H1 (cell line): ENCODE measurements at regions not wholly inside any gene's neighbourhood (a gene's known extent, or its start where the extent isn't known, plus 50 kb on each side); places are given as distances from the start of the nearest gene placed in this dataset.
A peak's percentile ranks its signal among the peaks of the same experiment; 100 is the strongest.

Experiments
- CTCF ChIA-PET: fragments of 300-600 bp; sonication (Branson Sonifier 250); formaldehyde crosslinking; loops from one replicate; lab custom pipeline; 2021; ENCODE audit not compliant: partially characterized antibody; lab: Charles Lee
- POLR2A ChIA-PET: fragments of 300-600 bp; sonication (Branson Sonifier 250); formaldehyde crosslinking; loops from one replicate; lab custom pipeline; 2021; ENCODE audit warnings: inconsistent platforms; ENCODE audit not compliant: partially characterized antibody; lab: Charles Lee
- DNase-seq, 2 experiments: peaks; one replicate each; pipeline versions ENCODE4 v3.0.0 to v3.0.0-alpha.2; 2010 to 2022; ENCODE audit warnings: low spot score in 2 of 2, low read depth in 1 of 2, mixed read lengths in 1 of 2
- FAIRE-seq: peaks from 2 replicates; lab custom pipeline; 2011; peaks lifted over from hg19 to GRCh38; lab: Jason Lieb, UNC
- H2AFZ ChIP-seq: 2 replicates; pipeline ENCODE4 v1.8.1; 2012; ENCODE audit warnings: low read length, inconsistent platforms
- H2AK5ac ChIP-seq: 2 replicates; pipeline ENCODE4 v1.6.1; 2013; ENCODE audit warnings: low read depth, low read length
- H2BK120ac ChIP-seq: replicated peaks from 2 replicates; pipeline ENCODE3; 2013; ENCODE audit warnings: low read depth, low read length, inconsistent platforms
- H2BK12ac ChIP-seq: 2 replicates; pipeline ENCODE4 v1.6.1; 2013; ENCODE audit warnings: low read depth, low read length
- H2BK15ac ChIP-seq: 2 replicates; pipeline ENCODE4 v1.6.1; 2013; ENCODE audit warnings: low read length
- H2BK20ac ChIP-seq: 2 replicates; pipeline ENCODE4 v1.6.1; 2013; ENCODE audit warnings: low read length
- H2BK5ac ChIP-seq: 2 replicates; pipeline ENCODE4 v1.6.1; 2013; ENCODE audit warnings: low read depth, low read length
- H3K14ac ChIP-seq: 2 replicates; pipeline ENCODE4 v1.6.1; 2013; ENCODE audit warnings: inconsistent platforms; ENCODE audit not compliant: insufficient read length
- H3K18ac ChIP-seq: 2 replicates; pipeline ENCODE4 v1.6.1; 2013; ENCODE audit warnings: low read length; ENCODE audit errors: extremely low read depth
- H3K23ac ChIP-seq: 2 replicates; pipeline ENCODE4 v1.6.1; 2013; ENCODE audit warnings: inconsistent platforms; ENCODE audit not compliant: insufficient read length
- H3K23me2 ChIP-seq: 2 replicates; pipeline ENCODE4 v1.6.1; 2013; ENCODE audit warnings: low read depth, low read length
- H3K27ac ChIP-seq: 2 replicates; pipeline ENCODE4 v1.6.1; 2011; ENCODE audit warnings: low read depth, low read length, inconsistent platforms
- H3K27me3 ChIP-seq, 4 experiments: replicated peaks in 1 of 4; 1 replicate in 1 of 4; 2 replicates in 3 of 4; pipeline versions ENCODE4 v1.6.1 to v1.8.1; 2011 to 2013; ENCODE audit warnings: low read length in 3 of 4, mild to moderate bottlenecking in 3 of 4, inconsistent platforms in 2 of 4, mixed read lengths in 2 of 4, moderate library complexity in 1 of 4; ENCODE audit not compliant: control insufficient read depth in 3 of 4, insufficient read depth in 3 of 4; ENCODE audit errors: extremely low read depth in 1 of 4
- H3K36me3 ChIP-seq, 4 experiments: 2 replicates each; pipeline versions ENCODE4 v1.6.1 to v1.8.1; 2011 to 2013; ENCODE audit warnings: mild to moderate bottlenecking in 4 of 4, low read length in 3 of 4, moderate library complexity in 2 of 4, control low read depth in 1 of 4, inconsistent platforms in 1 of 4; ENCODE audit not compliant: insufficient read depth in 4 of 4, control insufficient read depth in 2 of 4
- H3K4ac ChIP-seq: replicated peaks from 2 replicates; pipeline ENCODE3; 2013; ENCODE audit warnings: low read length, low read depth, mixed read lengths, inconsistent platforms; ENCODE audit not compliant: insufficient read length
- H3K4me1 ChIP-seq, 4 experiments: replicated peaks in 1 of 4; 1 replicate in 1 of 4; 2 replicates in 3 of 4; pipeline versions ENCODE4 v1.6.1 to v1.8.1; 2011 to 2013; ENCODE audit warnings: low read length in 3 of 4, inconsistent platforms in 2 of 4, mixed read lengths in 1 of 4; ENCODE audit not compliant: insufficient read depth in 4 of 4, control insufficient read depth in 3 of 4
- H3K4me2 ChIP-seq, 2 experiments: 2 replicates each; pipeline versions ENCODE4 v1.6.1 to v1.8.1; 2011 to 2013; ENCODE audit warnings: low read depth in 2 of 2, low read length in 2 of 2, control low read depth in 1 of 2, inconsistent platforms in 1 of 2, mild to moderate bottlenecking in 1 of 2; ENCODE audit not compliant: insufficient read depth in 1 of 2
- H3K4me3 ChIP-seq, 4 experiments: fragments of 200-600, 300-600 bp in 1 of 4; sonication (generic), shearing (Covaris generic), sonication (Bioruptor Twin) in 1 of 4; 2 replicates each; pipeline versions ENCODE4 v1.5.1 to v1.8.1; 2011 to 2016; ENCODE audit warnings: low read length in 4 of 4, low read depth in 3 of 4, control low read depth in 2 of 4, inconsistent platforms in 2 of 4, mild to moderate bottlenecking in 2 of 4, mixed read lengths in 1 of 4, moderate library complexity in 1 of 4; ENCODE audit not compliant: insufficient read depth in 2 of 4; ENCODE audit errors: extremely low read depth in 1 of 4
- H3K56ac ChIP-seq: replicated peaks from 2 replicates; pipeline ENCODE3; 2013; ENCODE audit warnings: low read depth, mild to moderate bottlenecking, mixed read lengths, low read length, inconsistent platforms; ENCODE audit not compliant: insufficient read length
- H3K79me1 ChIP-seq: 2 replicates; pipeline ENCODE4 v1.6.1; 2013; ENCODE audit warnings: low read depth, low read length, control low read depth
- H3K79me2 ChIP-seq, 2 experiments: 2 replicates each; pipeline versions ENCODE4 v1.6.1 to v1.8.1; 2012 to 2013; ENCODE audit warnings: low read length in 2 of 2, mild to moderate bottlenecking in 2 of 2, inconsistent platforms in 1 of 2; ENCODE audit not compliant: insufficient read depth in 2 of 2, control insufficient read depth in 1 of 2
- H3K9ac ChIP-seq, 4 experiments: replicated peaks in 1 of 4; 1 replicate in 1 of 4; 2 replicates in 3 of 4; pipeline versions ENCODE4 v1.6.1 to v1.8.1; 2011 to 2013; ENCODE audit warnings: low read depth in 3 of 4, low read length in 3 of 4, control low read depth in 2 of 4, mild to moderate bottlenecking in 2 of 4, moderate library complexity in 2 of 4, inconsistent platforms in 1 of 4; ENCODE audit errors: extremely low read depth in 1 of 4
- H3K9me3 ChIP-seq, 2 experiments: 2 replicates each; pipeline versions ENCODE4 v1.6.1 to v1.8.1; 2012 to 2013; ENCODE audit warnings: mild to moderate bottlenecking in 2 of 2, moderate library complexity in 2 of 2, control low read depth in 1 of 2, inconsistent platforms in 1 of 2, low read depth in 1 of 2, low read length in 1 of 2, mixed read lengths in 1 of 2; ENCODE audit not compliant: insufficient read depth in 2 of 2
- H4K20me1 ChIP-seq, 2 experiments: replicated peaks in 1 of 2; 2 replicates each; pipeline versions ENCODE3 to v1.8.1; 2011 to 2013; ENCODE audit warnings: inconsistent platforms in 2 of 2, low read length in 2 of 2, mild to moderate bottlenecking in 1 of 2; ENCODE audit not compliant: insufficient read depth in 2 of 2, control insufficient read depth in 1 of 2
- H4K5ac ChIP-seq: 2 replicates; pipeline ENCODE4 v1.6.1; 2013; ENCODE audit warnings: low read length, low read depth, mixed read lengths, inconsistent platforms; ENCODE audit not compliant: insufficient read length
- H4K8ac ChIP-seq: 2 replicates; pipeline ENCODE4 v1.8.0; 2013; ENCODE audit warnings: mild to moderate bottlenecking, moderate library complexity, low read length, inconsistent platforms; ENCODE audit not compliant: insufficient read depth; ENCODE audit errors: extremely low read depth
- H4K91ac ChIP-seq: replicated peaks from 2 replicates; pipeline ENCODE3; 2013; ENCODE audit warnings: low read length, mixed read lengths, inconsistent platforms; ENCODE audit not compliant: insufficient read length
- KDM5A ChIP-seq: fragments of 200-600 bp; IDR thresholded peaks from 2 replicates; pipeline ENCODE4 v1.7.1; 2012; ENCODE audit warnings: mild to moderate bottlenecking, low read length, inconsistent platforms, mixed read lengths
- NRF1 ChIP-seq: IDR thresholded peaks from 2 replicates; pipeline ENCODE4 v1.6.1; 2011; ENCODE audit warnings: mild to moderate bottlenecking, low read depth, low read length, improper control_type of control experiment
- POLR2AphosphoS5 ChIP-seq: IDR thresholded peaks from 2 replicates; pipeline ENCODE4 v1.6.1; 2011; ENCODE audit warnings: low read depth, low read length
- RAD21 ChIP-seq, 2 experiments: IDR thresholded peaks in 1 of 2; conservative IDR thresholded peaks in 1 of 2; 2 replicates each; pipeline ENCODE4 v1.6.1; 2011; ENCODE audit warnings: low read depth in 2 of 2, low read length in 2 of 2, improper control_type of control experiment in 1 of 2, inconsistent platforms in 1 of 2, mild to moderate bottlenecking in 1 of 2, moderate library complexity in 1 of 2
- SUZ12 ChIP-seq: fragments of 200-600 bp; sonication (generic); IDR thresholded peaks from 2 replicates; pipeline ENCODE4 v1.6.1; 2012; ENCODE audit warnings: mild to moderate bottlenecking, inconsistent platforms, low read length, moderate library complexity, mixed read lengths
- WGBS, 2 experiments: shearing (Covaris generic) in 1 of 2; methylation state at CpG; one replicate each; pipeline versions ENCODE4 v1.1.6 to v1.1.7; 2013 to 2015; ENCODE audit warnings: low lambda C conversion rate in 2 of 2, mixed read lengths in 2 of 2, inconsistent platforms in 1 of 2, low coverage in 1 of 2, missing lambda C conversion rate in 1 of 2; ENCODE audit not compliant: insufficient replicate concordance in 2 of 2, insufficient coverage in 1 of 2, insufficient read length in 1 of 2; ENCODE audit errors: extremely low coverage in 1 of 2, missing lambda C conversion rate in 1 of 2; 5-methylcytosine and 5-hydroxymethylcytosine counted together
- TF ChIP-seq, protein P1 (sequence below): IDR thresholded peaks from 2 replicates; pipeline ENCODE4 v1.6.1; 2012; ENCODE audit warnings: inconsistent platforms

DNA sequence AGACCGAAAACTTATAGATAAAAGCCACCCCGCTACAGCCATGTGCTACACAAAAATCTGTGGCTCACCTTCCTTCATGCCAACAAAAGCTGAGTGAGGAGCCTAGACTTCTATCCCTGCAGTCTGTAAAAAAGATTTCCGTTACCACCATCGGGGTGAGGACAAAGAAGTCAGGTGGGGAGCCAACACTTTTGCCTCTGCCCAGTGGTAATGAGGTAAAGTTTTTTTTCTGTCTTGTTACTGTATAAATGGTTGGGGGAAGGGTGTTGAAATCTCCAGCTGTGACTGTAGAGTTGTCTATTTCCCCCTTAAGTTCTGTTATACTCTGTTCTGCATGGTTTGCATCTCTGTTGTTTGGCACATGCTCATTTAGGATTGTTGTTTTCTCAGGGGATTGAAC, 707.8 kb downstream of the FLRT2 start:
- H3K18ac ChIP-seq = no peak overlapping the region
- no peak overlapping the region for H3K27ac ChIP-seq
- 41% methylated on average over 3 of the region's 4 CpGs; no CpG with 5 or more reads in 1 of the 2 experiments for WGBS, 2 experiments
- H3K79me1 ChIP-seq = no peaks in the 10 kb centered on the region
- no peak overlapping the region for H3K4ac ChIP-seq
- H4K8ac ChIP-seq = no peak overlapping the region
- H3K79me2 ChIP-seq = no peaks in the 10 kb centered on the region
- H3K4me2 ChIP-seq = peak overlapping the region in 1 of 2 experiments; percentile 16; a peak in 2 of 4 replicates
- no peak overlapping the region for H2BK5ac ChIP-seq
- H3K23ac ChIP-seq = no peak overlapping the region
- no peaks in the 10 kb centered on the region for H4K20me1 ChIP-seq
- H2BK120ac ChIP-seq = no peak overlapping the region
- no peaks in the 10 kb centered on the region for H3K9me3 ChIP-seq
- no peak overlapping the region for H3K4me3 ChIP-seq
- no peak overlapping the region for H4K5ac ChIP-seq
- H2BK12ac ChIP-seq = no peak overlapping the region
- DNase-seq (no peak), FAIRE-seq (peak; percentile 48)
- POLR2A ChIA-PET = interaction anchor here (0.7 kb wide), 1 partner anchor 807 kb away, joined by 4 read pairs; no protein-coding TSS in a partner anchor
- H3K23me2 ChIP-seq = no peaks in the 10 kb centered on the region
- no peaks in the 10 kb centered on the region for H3K27me3 ChIP-seq
- H2AK5ac ChIP-seq = no peak overlapping the region
- peaks cover 0 to 4% (median 2%) of the 10 kb centered on the region in 4 experiments; a peak in 3 of 7 replicates for H3K4me1 ChIP-seq
- no peak overlapping the region for H4K91ac ChIP-seq
- H3K36me3 ChIP-seq = no peaks in the 10 kb centered on the region
- H3K14ac ChIP-seq = no peak overlapping the region
- CTCF ChIA-PET = no interaction called here
- no peak overlapping the region for H2BK15ac ChIP-seq
- TF ChIP-seq NRF1 (no peak), SUZ12 (no peak), RAD21 (IDR thresholded peaks at IDR 0.05 in 1 of 2, conservative IDR thresholded peaks at IDR 0.05 in 1 of 2; ENCODE audit: low read depth in 2 of 2, low read length in 2 of 2) (0 out of 4 replicates have a peak, but pooled peaks of 1 of the 2 experiments have one; percentile 1), POLR2AphosphoS5 (no peak), KDM5A (no peak)
- TF ChIP-seq, protein P1, sequence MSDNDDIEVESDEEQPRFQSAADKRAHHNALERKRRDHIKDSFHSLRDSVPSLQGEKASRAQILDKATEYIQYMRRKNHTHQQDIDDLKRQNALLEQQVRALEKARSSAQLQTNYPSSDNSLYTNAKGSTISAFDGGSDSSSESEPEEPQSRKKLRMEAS = 0 out of 2 replicates have a peak, but pooled peaks have one; percentile 11
- no peak overlapping the region for H3K9ac ChIP-seq
- H2AFZ ChIP-seq = peak overlapping the region; percentile 5; the same call in 1 of the 2 replicates
- H3K56ac ChIP-seq = no peak overlapping the region
- H2BK20ac ChIP-seq = no peak overlapping the region
